GM21576 (cell line): ENCODE measurements at regions not wholly inside any gene's neighbourhood (a gene's known extent, or its start where the extent isn't known, plus 50 kb on each side); places are given as distances from the start of the nearest gene placed in this dataset.

ENCODE experiments used
- ATAC-seq: cut with Tn5 transposase; IDR thresholded peaks from one replicate; pipeline ENCODE4 v1.9.1; 2021; ENCODE audit warnings: mild to moderate bottlenecking, moderate library complexity; ENCODE audit not compliant: unreplicated experiment

DNA sequence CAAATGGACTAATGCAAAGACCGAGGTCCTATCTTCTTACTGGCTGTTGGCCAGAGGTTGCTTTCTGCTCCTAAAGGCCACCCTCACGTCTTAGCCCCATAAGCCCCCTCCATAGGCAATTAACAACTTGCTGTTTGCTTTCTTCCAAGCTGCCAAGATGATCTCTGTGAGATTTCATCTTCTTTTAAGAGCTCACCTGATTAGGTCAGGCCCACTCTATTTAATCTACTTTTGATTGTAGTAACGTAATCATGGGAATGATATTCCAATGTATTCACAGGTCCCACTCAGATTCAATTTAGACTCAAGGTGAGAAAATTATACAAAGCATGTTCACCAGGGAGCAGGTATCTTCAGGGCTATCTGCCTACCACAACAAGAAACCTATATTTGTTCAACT is 84.4 kb upstream of the RAD23B start:
- ATAC-seq: no peak

GRCh38 chr9:107208121-107208520 is 75.0 kb upstream of the RAD23B start:
- ATAC-seq: no peak

DNA sequence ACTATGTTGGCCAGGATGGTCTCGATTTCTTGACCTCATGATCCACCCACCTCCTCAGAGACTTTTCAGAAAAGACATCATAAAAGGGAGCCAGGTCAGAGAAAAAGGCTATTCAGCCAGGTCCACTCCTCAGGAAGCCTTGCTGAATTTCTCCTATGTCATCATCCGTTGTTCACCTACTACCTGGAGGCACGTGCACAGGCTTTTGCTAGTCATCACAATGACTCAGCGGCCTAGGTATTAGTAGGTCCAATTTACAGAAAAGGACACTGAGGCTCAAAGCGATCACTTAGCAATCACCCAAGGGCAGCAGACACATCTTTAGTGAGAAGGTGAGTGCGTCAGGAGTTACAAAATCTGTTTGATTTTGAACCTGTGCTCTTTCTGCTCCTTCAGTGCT is 72.3 kb upstream of the RAD23B start:
- no peak for ATAC-seq

- no peak for ATAC-seq
Measured at GRCh38 chr9:107211284-107211923, 71.7 kb upstream of the RAD23B start.

DNA sequence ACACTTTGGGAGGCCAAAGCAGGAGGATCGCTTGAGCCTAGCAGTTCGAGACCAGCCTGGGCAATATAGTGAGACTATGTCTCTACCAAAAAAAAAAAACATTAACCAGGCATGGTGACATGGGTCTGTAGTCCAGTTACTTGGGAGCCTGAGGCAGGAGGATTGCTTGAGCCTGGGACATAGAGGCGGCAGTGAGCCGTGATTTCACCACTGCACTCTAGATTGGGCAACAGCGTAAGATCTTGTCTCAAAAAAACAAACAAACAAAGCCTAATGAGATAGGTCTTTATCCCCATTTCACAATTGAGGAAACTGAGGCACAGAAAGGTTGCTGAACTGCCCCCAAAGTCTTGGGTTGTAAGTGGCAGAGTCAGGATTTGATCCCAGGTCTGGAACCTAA is 70.5 kb upstream of the RAD23B start:
- no peak for ATAC-seq

GRCh38 chr9:107213080-107213479 is 70.0 kb upstream of the RAD23B start:
- ATAC-seq: peak; percentile 9

DNA sequence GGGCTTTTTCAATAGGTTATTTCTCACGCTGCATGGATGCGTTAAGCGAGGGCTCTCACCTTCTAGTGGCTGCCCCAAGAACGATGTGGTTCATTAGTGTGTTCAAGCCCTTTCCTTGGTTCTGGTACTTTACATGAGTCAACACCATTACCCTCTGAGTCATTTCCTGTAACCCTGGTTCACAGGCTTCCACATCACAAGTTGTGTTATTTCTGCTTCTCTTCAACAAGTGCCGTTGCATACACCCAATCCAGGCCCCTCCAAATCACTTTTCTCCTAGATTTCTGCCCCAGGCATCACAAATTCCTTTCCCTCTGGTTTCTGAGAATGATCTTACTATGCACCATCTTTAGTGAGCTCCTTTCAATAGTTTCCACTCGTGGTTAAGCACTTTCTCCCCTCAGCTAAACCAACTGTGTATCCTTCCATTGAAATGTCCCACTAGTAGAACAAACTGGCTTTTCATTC is 69.5 kb upstream of the RAD23B start:
- ATAC-seq: peak; percentile 84

- no peak for ATAC-seq
Measured at GRCh38 chr9:107214381-107214780, 68.7 kb upstream of the RAD23B start.

GRCh38 chr9:107214915-107215314 is 68.2 kb upstream of the RAD23B start:
- no peak for ATAC-seq

- ATAC-seq: no peak
Measured at GRCh38 chr9:107215381-107215780, 67.7 kb upstream of the RAD23B start.

GRCh38 chr9:107216329-107216728 is 66.8 kb upstream of the RAD23B start:
- no peak for ATAC-seq

DNA sequence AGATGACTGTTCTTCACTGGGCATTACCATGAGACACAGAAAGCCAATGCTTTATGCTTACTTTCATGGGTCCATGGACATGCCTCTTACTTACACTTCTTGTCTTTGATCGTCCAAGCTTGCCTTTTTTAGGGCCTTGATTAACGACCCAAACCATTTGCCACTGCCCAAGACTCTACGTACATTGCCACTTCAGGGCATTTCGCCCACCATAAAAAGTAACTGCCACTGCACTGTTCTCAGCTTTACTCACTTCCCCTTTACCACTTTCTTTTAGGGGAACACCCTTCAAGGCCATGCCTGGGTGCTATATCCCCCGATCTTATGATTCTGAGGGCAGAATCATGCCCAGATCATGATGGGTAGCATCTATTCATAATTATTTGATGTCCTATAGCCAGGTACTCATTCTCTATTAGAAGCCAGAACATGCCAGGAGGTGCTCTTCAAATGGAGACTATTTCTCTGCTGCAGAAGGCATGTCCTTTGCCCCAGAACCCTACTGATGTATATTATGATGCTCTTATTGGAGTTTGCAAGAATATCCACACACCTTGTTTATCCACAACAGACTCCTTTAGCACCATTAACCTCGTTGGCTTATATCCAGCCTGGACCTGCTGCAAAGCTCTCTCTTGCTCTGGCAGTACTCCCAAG is 64.1 kb upstream of the RAD23B start:
- ATAC-seq: peak; percentile 90

- ATAC-seq: no peak
Measured at GRCh38 chr9:107219486-107220077, 63.5 kb upstream of the RAD23B start.

- no peak for ATAC-seq
Measured at GRCh38 chr9:107221321-107221720, 61.8 kb upstream of the RAD23B start.

- no peak for ATAC-seq
Measured at GRCh38 chr9:107222020-107222522, 61.0 kb upstream of the RAD23B start.

DNA sequence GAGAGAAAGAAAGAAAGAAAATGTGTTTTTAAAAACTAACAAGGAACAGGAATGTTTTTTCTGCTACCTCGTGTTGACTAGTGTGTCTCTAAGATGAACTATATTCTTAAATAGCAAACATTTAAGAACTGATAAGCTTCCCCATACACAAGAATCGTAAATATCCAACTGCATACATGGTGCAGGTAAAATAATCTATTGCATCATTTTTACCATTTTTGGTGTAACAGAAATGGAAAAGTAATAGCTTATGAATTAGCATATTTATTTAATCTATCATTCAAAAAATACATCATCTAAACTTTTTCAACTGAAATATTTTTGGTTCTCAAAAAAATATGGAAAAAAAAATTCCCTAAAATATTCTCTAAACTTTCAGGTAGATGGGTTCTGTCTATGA is 59.7 kb upstream of the RAD23B start:
- ATAC-seq: no peak

- no peak for ATAC-seq
Measured at GRCh38 chr9:107224252-107224651, 58.8 kb upstream of the RAD23B start.

DNA sequence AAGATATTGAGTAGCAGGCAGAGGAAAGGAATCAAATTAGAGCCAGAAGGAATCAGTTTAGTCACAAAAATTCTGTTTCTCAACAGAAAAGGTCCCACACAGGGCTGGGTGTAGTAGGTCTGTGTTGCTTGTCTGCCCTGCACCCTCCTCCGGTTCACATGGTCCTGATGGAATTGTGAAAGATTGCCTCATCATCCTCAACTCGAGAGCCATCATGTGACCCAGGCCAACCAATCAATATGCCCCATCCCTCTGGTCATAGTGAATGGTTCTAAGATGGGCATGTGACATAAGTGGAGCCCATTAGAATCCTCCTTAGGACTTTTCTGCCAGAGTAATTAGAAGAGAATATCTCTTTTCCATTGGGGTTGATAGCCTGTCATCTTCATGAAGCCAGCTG is 56.7 kb upstream of the RAD23B start:
- no peak for ATAC-seq

DNA sequence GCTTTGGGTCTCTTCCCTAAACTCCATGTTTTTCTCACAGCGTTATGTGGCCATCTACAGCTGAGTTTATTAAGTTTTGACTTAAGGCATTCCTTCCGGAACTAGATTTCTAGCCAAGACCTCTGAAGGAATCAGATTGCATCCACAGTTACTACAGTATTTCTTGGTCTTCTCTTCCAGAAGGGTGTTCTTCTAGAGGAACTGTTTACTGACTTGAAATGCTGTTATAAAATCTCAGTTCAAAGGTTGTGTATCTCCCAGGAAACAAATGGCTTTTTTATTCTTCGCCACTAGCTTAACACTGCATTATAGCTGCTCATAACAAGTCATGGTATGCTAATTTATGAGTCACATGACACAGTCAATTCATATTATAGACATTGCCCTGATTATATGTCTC is 55.3 kb upstream of the RAD23B start:
- no peak for ATAC-seq

DNA sequence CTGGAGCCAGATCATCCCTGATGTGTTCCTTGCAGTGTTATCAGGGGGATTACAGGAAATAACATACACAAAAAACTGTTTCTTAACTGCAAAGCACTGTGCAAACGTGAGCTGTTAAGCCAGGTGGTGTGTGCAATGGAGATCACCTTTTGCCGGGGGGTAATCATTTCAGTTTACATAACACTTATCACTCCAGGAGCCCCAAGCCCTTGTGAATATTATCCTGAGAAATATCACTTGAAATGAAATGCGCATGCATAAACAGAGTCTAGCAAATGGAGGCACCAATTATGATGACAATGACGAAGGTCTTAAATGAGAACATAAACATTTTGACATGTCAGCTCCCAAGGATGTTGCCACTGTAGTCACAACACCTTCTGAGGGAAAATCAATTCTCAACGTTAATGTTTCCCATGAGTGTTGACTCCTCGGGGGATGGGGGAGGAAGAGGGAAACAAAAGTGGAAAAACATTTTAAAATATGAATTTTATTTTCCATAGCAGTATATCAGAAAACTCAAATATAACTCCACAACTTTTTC is 54.5 kb upstream of the RAD23B start:
- ATAC-seq: no peak

DNA sequence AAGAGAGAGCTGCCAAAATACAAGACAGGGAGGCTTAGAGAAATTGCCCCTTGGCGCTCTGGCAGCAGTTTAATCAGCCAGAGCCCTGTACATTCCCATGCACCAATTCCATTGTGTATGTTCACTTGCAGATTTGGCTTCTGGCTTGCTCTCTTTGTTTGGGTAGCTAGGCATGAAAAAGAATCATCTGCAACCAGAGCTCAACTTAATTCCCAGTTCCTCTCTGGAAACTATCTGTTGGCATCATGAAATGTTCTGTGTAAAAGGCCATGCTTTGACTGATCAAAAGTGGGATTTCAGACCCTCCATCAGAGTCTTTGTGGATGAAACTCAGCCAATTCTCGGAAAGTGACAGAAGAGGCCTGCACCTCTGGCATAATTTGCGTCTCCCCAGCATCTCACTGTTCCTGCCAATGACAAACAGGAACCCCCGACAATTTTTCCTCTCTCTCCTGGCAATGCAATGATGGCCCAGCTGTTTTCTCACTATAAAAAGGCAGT is 53.8 kb upstream of the RAD23B start:
- no peak for ATAC-seq
